Adrenal gland (tissue), 5 donors: ENCODE measurements at regions not wholly inside any gene's neighbourhood (a gene's known extent, or its start where the extent isn't known, plus 50 kb on each side); places are given as distances from the start of the nearest gene placed in this dataset.

Experiments used
- POLR2A ChIP-seq, 2 donors: fragments of 450-650 bp; IDR thresholded peaks; one replicate each; pipeline ENCODE4 v1.6.1; 2017; ENCODE audit warnings: antibody characterized with exemption in 2 of 2, mild to moderate bottlenecking in 2 of 2, moderate library complexity in 1 of 2
- TF ChIP-seq, protein P1 (sequence below), 6 experiments: fragments of 450-650 bp in 4 of 6; fragments of 200-600 bp in 2 of 6; sonication (generic) in 1 of 6; IDR thresholded peaks; 1 replicate in 5 of 6; 2 replicates in 1 of 6; pipeline versions ENCODE4 v1.5.1 to v1.8.0; 2016 to 2021; ENCODE audit warnings: antibody characterized with exemption in 6 of 6, mild to moderate bottlenecking in 2 of 6, moderate library complexity in 1 of 6
- donor health status: DM: no; HTN: no; CAD: no.

DNA sequence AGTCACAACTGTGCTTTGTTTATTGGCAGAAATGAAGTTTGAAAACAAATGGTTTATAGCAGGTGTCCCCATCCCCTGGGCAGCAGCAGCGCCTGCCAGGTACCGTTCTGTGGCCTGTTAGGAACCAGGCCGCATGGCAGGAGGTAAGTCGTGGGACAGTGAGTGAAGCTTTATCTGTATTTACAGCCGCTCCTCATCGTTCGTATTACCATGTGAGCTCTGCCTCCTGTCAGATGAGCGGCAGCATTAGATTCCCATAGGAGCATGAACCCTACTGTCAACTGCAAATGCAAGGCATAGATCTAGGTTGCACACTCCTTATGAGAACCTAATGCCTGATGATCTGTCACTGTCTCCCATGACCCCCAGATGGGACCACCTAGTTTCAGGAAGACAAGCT lies 63.4 kb upstream of the SOD1 start:
- TF ChIP-seq, protein P1, sequence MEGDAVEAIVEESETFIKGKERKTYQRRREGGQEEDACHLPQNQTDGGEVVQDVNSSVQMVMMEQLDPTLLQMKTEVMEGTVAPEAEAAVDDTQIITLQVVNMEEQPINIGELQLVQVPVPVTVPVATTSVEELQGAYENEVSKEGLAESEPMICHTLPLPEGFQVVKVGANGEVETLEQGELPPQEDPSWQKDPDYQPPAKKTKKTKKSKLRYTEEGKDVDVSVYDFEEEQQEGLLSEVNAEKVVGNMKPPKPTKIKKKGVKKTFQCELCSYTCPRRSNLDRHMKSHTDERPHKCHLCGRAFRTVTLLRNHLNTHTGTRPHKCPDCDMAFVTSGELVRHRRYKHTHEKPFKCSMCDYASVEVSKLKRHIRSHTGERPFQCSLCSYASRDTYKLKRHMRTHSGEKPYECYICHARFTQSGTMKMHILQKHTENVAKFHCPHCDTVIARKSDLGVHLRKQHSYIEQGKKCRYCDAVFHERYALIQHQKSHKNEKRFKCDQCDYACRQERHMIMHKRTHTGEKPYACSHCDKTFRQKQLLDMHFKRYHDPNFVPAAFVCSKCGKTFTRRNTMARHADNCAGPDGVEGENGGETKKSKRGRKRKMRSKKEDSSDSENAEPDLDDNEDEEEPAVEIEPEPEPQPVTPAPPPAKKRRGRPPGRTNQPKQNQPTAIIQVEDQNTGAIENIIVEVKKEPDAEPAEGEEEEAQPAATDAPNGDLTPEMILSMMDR (IDR thresholded peaks at IDR 0.05), result no peak
- TF ChIP-seq POLR2A (IDR thresholded peaks at IDR 0.05), result no peak
